OCI-LY3 (cell line): ENCODE measurements at regions not wholly inside any gene's neighbourhood (a gene's known extent, or its start where the extent isn't known, plus 50 kb on each side); places are given as distances from the start of the nearest gene placed in this dataset.

ENCODE experiments used
- EZH2phosphoT487 ChIP-seq: fragments of 200-600 bp; shearing (Covaris generic); IDR thresholded peaks from 2 replicates; pipeline ENCODE4 v1.6.1; 2018; ENCODE audit warnings: antibody characterized with exemption, mixed run types, low read depth
- TF ChIP-seq, protein P1 (sequence below): fragments of 200-600, 300-600 bp; sonication (generic); IDR thresholded peaks from 2 replicates; pipeline ENCODE4 v1.5.1; 2014; ENCODE audit warnings: antibody characterized with exemption, low read length, low read depth

GRCh38 chr14:83289896-83290295 lies 1756.2 kb upstream of the SEL1L start:
- TF ChIP-seq, protein P1, sequence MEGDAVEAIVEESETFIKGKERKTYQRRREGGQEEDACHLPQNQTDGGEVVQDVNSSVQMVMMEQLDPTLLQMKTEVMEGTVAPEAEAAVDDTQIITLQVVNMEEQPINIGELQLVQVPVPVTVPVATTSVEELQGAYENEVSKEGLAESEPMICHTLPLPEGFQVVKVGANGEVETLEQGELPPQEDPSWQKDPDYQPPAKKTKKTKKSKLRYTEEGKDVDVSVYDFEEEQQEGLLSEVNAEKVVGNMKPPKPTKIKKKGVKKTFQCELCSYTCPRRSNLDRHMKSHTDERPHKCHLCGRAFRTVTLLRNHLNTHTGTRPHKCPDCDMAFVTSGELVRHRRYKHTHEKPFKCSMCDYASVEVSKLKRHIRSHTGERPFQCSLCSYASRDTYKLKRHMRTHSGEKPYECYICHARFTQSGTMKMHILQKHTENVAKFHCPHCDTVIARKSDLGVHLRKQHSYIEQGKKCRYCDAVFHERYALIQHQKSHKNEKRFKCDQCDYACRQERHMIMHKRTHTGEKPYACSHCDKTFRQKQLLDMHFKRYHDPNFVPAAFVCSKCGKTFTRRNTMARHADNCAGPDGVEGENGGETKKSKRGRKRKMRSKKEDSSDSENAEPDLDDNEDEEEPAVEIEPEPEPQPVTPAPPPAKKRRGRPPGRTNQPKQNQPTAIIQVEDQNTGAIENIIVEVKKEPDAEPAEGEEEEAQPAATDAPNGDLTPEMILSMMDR = no peak
- TF ChIP-seq EZH2phosphoT487 = no peak
